Fibroblast of skin of left biceps (primary cell): ENCODE measurements at regions not wholly inside any gene's neighbourhood (a gene's known extent, or its start where the extent isn't known, plus 50 kb on each side); places are given as distances from the start of the nearest gene placed in this dataset.
"Not testable (repeated sequence)": the region's sequence is repeated elsewhere in the genome, so short reads cannot be mapped to it uniquely, and the experiment has no call there.

ENCODE experiments used
- DNase-seq, 2 experiments: peaks; one replicate each; pipeline ENCODE4 v3.0.0-alpha.2; 2013; ENCODE audit warnings: low read depth in 2 of 2

- no peak for DNase-seq
Measured at GRCh38 chr18:59038295-59039039, 101.2 kb upstream of the SEC11C start.

GRCh38 chr18:59039040-59039320 lies 100.7 kb upstream of the SEC11C start:
- not testable (repeated sequence) for DNase-seq

- no peak for DNase-seq
Measured at GRCh38 chr18:59039449-59039848, 100.2 kb upstream of the SEC11C start.

GRCh38 chr18:59040770-59041148 lies 98.9 kb upstream of the SEC11C start:
- no peak for DNase-seq

GRCh38 chr18:59041296-59041695 lies 98.4 kb upstream of the SEC11C start:
- no peak for DNase-seq

- no peak for DNase-seq
Measured at GRCh38 chr18:59041819-59042815, 97.6 kb upstream of the SEC11C start.

- no peak for DNase-seq
Measured at GRCh38 chr18:59044855-59045254, 94.8 kb upstream of the SEC11C start.

GRCh38 chr18:59047321-59048047 lies 92.2 kb upstream of the SEC11C start:
- DNase-seq = no peak

GRCh38 chr18:59048048-59048363 lies 91.7 kb upstream of the SEC11C start:
- DNase-seq = no peak

- DNase-seq = no peak
Measured at GRCh38 chr18:59048378-59048777, 91.3 kb upstream of the SEC11C start.

- no peak for DNase-seq
Measured at GRCh38 chr18:59049721-59050660, 89.7 kb upstream of the SEC11C start.

GRCh38 chr18:59050661-59051057 lies 89.0 kb upstream of the SEC11C start:
- DNase-seq = no peak

- no peak for DNase-seq
Measured at GRCh38 chr18:59051470-59052165, 88.1 kb upstream of the SEC11C start.

GRCh38 chr18:59052965-59053820 lies 86.5 kb upstream of the SEC11C start:
- peak; percentile 44 to 49 for DNase-seq

GRCh38 chr18:59054496-59055287 lies 85.0 kb upstream of the SEC11C start:
- DNase-seq = no peak

GRCh38 chr18:59055345-59056032 lies 84.2 kb upstream of the SEC11C start:
- no peak for DNase-seq

GRCh38 chr18:59056706-59057492 lies 82.8 kb upstream of the SEC11C start:
- no peak for DNase-seq

GRCh38 chr18:59057493-59057795 lies 82.2 kb upstream of the SEC11C start:
- no peak for DNase-seq
